ENCODE measurements at regions not wholly inside any gene's neighbourhood (a gene's known extent, or its start where the extent isn't known, plus 50 kb on each side); places are given as distances from the start of the nearest gene placed in this dataset.

DNA sequence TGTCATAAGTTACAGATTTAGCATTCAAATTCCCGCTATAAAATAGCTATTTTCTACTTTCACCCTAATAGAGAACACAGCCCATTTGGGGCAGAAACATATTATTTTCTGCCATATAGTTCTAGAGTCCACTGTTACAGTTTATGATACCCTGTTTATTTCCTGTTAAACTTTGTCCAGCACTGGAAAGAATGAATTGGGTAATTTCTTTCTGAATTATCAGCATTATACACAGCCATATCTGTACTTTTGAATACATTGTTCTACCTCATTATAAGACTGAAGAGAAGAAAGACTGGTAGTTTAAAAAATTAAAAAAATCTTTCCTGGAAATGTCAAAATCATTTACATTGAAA, 332.1 kb downstream of the DIRAS2 start:
- intact Hi-C loops (cut with DNase I) = no loop called here
- no peak overlapping the region for H3K4me3 ChIP-seq
- H3K27ac ChIP-seq = no peak overlapping the region
- no peaks in the 10 kb centered on the region for H3K36me3 ChIP-seq
- H3K27me3 ChIP-seq (ENCODE audit: low read depth) = no peaks in the 10 kb centered on the region
- DNase-seq (no peak), ATAC-seq (no peak)
- no peaks in the 10 kb centered on the region for H3K9me3 ChIP-seq
- H3K4me1 ChIP-seq = no peaks in the 10 kb centered on the region
- TF ChIP-seq, protein P1, sequence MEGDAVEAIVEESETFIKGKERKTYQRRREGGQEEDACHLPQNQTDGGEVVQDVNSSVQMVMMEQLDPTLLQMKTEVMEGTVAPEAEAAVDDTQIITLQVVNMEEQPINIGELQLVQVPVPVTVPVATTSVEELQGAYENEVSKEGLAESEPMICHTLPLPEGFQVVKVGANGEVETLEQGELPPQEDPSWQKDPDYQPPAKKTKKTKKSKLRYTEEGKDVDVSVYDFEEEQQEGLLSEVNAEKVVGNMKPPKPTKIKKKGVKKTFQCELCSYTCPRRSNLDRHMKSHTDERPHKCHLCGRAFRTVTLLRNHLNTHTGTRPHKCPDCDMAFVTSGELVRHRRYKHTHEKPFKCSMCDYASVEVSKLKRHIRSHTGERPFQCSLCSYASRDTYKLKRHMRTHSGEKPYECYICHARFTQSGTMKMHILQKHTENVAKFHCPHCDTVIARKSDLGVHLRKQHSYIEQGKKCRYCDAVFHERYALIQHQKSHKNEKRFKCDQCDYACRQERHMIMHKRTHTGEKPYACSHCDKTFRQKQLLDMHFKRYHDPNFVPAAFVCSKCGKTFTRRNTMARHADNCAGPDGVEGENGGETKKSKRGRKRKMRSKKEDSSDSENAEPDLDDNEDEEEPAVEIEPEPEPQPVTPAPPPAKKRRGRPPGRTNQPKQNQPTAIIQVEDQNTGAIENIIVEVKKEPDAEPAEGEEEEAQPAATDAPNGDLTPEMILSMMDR (IDR thresholded peaks at IDR 0.05) = no peak

DNA sequence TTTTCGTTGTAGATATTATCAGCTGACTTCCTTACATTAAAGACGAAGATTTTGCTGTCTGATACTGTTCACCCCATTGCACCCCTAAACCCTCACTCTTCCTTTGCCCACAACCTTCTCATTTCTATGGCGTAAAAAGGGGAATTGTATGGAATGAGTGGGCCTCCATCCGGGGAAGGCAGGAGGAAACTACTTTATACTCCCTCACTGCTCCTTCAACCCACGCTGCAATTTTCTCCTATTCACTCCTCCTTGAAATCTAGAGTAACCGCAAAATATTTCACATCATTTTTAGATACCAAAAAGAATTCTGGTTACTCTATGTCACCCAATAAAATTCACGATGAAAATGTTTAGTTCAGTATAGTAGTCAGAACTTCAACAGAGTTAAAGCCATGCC, 330.8 kb downstream of the DIRAS2 start:
- H3K4me3 ChIP-seq = no peak overlapping the region
- no peaks in the 10 kb centered on the region for H3K4me1 ChIP-seq
- no peak for DNase-seq
- intact Hi-C loops (cut with DNase I) = no loop called here
- no peaks in the 10 kb centered on the region for H3K9me3 ChIP-seq
- TF ChIP-seq, protein P1 (IDR thresholded peaks at IDR 0.05) = no peak
- no peaks in the 10 kb centered on the region for H3K27me3 ChIP-seq (ENCODE audit: low read depth)
- H3K36me3 ChIP-seq = no peaks in the 10 kb centered on the region
- no peak overlapping the region for H3K27ac ChIP-seq
- no peak for ATAC-seq

- H3K36me3 ChIP-seq = no peaks in the 10 kb centered on the region
- H3K9me3 ChIP-seq = no peaks in the 10 kb centered on the region
- intact Hi-C loops (cut with DNase I) = no loop called here
- H3K4me1 ChIP-seq = no peaks in the 10 kb centered on the region
- DNase-seq = no peak
- H3K27ac ChIP-seq = no peak overlapping the region
- H3K27me3 ChIP-seq (ENCODE audit: low read depth) = no peaks in the 10 kb centered on the region
- no peak overlapping the region for H3K4me3 ChIP-seq
- ATAC-seq = no peak
- TF ChIP-seq, protein P1 (IDR thresholded peaks at IDR 0.05) = no peak
Observed at GRCh38 chr9:90322296-90322695, 320.3 kb downstream of the DIRAS2 start.

- intact Hi-C loops (cut with DNase I) = no loop called here
- no peaks in the 10 kb centered on the region for H3K9me3 ChIP-seq
Observed at GRCh38 chr9:90325913-90326653, 316.5 kb downstream of the DIRAS2 start.

DNA sequence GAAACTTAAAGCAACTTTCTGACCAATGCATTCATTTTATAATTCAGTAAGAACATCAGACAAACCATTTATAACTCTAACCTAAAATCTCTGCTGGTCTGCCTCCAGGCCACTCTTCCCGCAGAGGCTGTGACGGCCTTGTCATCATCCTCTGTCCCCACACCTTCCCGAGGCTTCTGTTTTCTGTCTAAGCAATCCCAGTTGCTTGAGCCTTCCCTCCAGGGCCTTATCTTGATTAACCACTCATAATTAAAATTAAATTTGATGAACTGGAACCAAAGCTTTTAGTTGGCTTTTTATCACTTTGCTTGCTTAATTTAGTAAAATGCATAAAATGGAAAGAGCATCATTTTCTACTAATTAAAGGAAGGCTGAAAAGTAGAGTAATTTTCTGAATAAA, 312.4 kb downstream of the DIRAS2 start:
- Histone ChIP-seq H3K4me3 (no peak overlapping the region), H3K36me3 (no peaks in the 10 kb centered on the region), H3K27me3 (ENCODE audit: low read depth) (no peaks in the 10 kb centered on the region), H3K27ac (no peak overlapping the region), H3K9me3 (no peaks in the 10 kb centered on the region), H3K4me1 (no peaks in the 10 kb centered on the region)
- TF ChIP-seq, protein P1 (IDR thresholded peaks at IDR 0.05) = no peak
- DNase-seq (no peak), ATAC-seq (no peak)
- intact Hi-C loops (cut with DNase I) = no loop called here

More at GRCh38 chr9:90325913-90326653, 316.5 kb downstream of the DIRAS2 start:
- Histone ChIP-seq H3K27me3 (ENCODE audit: low read depth) (no peaks in the 10 kb centered on the region), H3K36me3 (no peaks in the 10 kb centered on the region), H3K27ac (no peak overlapping the region), H3K4me1 (no peaks in the 10 kb centered on the region), H3K4me3 (no peak overlapping the region)
- TF ChIP-seq, protein P1 (IDR thresholded peaks at IDR 0.05) = no peak
- no peak for ATAC-seq
- no peak for DNase-seq

All from lower lobe of right lung (tissue), 2 donors.